ENCODE measurements at regions not wholly inside any gene's neighbourhood (a gene's known extent, or its start where the extent isn't known, plus 50 kb on each side); places are given as distances from the start of the nearest gene placed in this dataset.

- TF ChIP-seq CTCF (conservative IDR thresholded peaks at IDR 0.05; ENCODE audit: low read depth, low read length) (no peak), EZH2phosphoT487 (IDR thresholded peaks at IDR 0.05; ENCODE audit: borderline replicate concordance, low read length) (no peak)
Measured at GRCh38 chr10:47118326-47118725, 181.7 kb upstream of the GDF10 start.
